ENCODE measurements at regions not wholly inside any gene's neighbourhood (a gene's known extent, or its start where the extent isn't known, plus 50 kb on each side); places are given as distances from the start of the nearest gene placed in this dataset.
A peak's percentile ranks its signal among the peaks of the same experiment; 100 is the strongest.

DNA sequence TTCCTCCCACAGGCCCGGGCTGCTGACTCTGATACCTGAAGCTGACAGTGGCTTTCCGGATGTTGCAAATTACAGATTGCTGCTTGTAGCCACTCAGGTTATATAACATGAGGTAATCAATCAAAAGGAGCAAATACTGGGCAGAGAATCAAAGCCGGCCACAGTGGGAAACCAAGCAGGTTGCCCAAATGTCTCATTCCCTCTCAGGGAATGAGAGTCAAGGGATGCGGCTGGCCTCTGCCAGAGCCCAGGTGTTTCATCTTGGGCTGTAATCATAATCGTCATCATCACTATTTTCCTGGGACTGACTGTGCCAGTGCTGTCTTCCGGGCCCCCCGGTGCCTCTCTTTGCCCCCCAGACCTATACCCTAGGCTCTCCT, 292.4 kb upstream of the FOXF1 start:
- H3K4me3 ChIP-seq (ENCODE audit: low read depth, low read length): no peak overlapping the region
- no peaks in the 10 kb centered on the region for H3K36me3 ChIP-seq (ENCODE audit: insufficient read depth, low read length)
- no peaks in the 10 kb centered on the region for H3K4me1 ChIP-seq (ENCODE audit: control insufficient read depth, insufficient read depth, low read length, unreplicated experiment)
- H3K79me2 ChIP-seq (ENCODE audit: control insufficient read depth, insufficient read depth, low read length, unreplicated experiment): no peaks in the 10 kb centered on the region
- no peaks in the 10 kb centered on the region for H3K27me3 ChIP-seq (ENCODE audit: insufficient read depth, low read length)
- H2AFZ ChIP-seq (ENCODE audit: low read length, unreplicated experiment): no peak overlapping the region
- no peak overlapping the region for H3K27ac ChIP-seq (ENCODE audit: low read depth, low read length)

GRCh38 chr16:86218479-86219170, 291.7 kb upstream of the FOXF1 start:
- no peak overlapping the region for H3K27ac ChIP-seq (ENCODE audit: low read depth, low read length)
- H3K4me3 ChIP-seq (ENCODE audit: low read depth, low read length): no peak overlapping the region
- no peaks in the 10 kb centered on the region for H3K27me3 ChIP-seq (ENCODE audit: insufficient read depth, low read length)
- no peak overlapping the region for H2AFZ ChIP-seq (ENCODE audit: low read length, unreplicated experiment)
- no peaks in the 10 kb centered on the region for H3K36me3 ChIP-seq (ENCODE audit: insufficient read depth, low read length)
- peaks cover 5% of the 10 kb centered on the region for H3K4me1 ChIP-seq (ENCODE audit: control insufficient read depth, insufficient read depth, low read length, unreplicated experiment)
- H3K79me2 ChIP-seq (ENCODE audit: control insufficient read depth, insufficient read depth, low read length, unreplicated experiment): no peaks in the 10 kb centered on the region

GRCh38 chr16:86219655-86220445, 290.5 kb upstream of the FOXF1 start:
- no peak overlapping the region for H3K4me3 ChIP-seq (ENCODE audit: low read depth, low read length)
- H3K36me3 ChIP-seq (ENCODE audit: insufficient read depth, low read length): no peaks in the 10 kb centered on the region
- no peak overlapping the region for H3K27ac ChIP-seq (ENCODE audit: low read depth, low read length)
- no peaks in the 10 kb centered on the region for H3K27me3 ChIP-seq (ENCODE audit: insufficient read depth, low read length)
- H3K4me1 ChIP-seq (ENCODE audit: control insufficient read depth, insufficient read depth, low read length, unreplicated experiment): peaks cover 5% of the 10 kb centered on the region
- H2AFZ ChIP-seq (ENCODE audit: low read length, unreplicated experiment): no peak overlapping the region
- H3K79me2 ChIP-seq (ENCODE audit: control insufficient read depth, insufficient read depth, low read length, unreplicated experiment): no peaks in the 10 kb centered on the region

DNA sequence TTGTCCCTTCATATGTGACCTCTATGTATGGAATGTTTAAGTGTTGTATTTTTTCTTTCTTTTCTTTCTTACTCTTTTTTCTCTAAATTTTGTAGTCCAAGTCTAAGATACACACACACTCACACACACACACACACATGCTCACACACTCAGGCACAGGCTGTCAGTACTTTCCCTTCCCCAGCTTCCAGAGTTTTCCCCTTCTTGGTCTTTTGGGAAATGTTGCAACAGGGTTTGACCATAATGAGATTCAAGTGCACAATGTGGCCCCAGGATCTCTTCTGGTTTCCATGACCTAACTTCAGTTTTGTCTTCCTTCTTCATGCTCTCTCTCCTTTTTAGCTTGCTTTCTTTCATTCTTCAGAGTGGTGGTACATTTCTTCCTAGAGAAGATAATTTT, 289.8 kb upstream of the FOXF1 start:
- Histone ChIP-seq H3K27me3 (ENCODE audit: insufficient read depth, low read length) (no peaks in the 10 kb centered on the region), H2AFZ (ENCODE audit: low read length, unreplicated experiment) (no peak overlapping the region), H3K4me3 (ENCODE audit: low read depth, low read length) (no peak overlapping the region), H3K27ac (ENCODE audit: low read depth, low read length) (no peak overlapping the region), H3K36me3 (ENCODE audit: insufficient read depth, low read length) (no peaks in the 10 kb centered on the region), H3K79me2 (ENCODE audit: control insufficient read depth, insufficient read depth, low read length, unreplicated experiment) (no peaks in the 10 kb centered on the region), H3K4me1 (ENCODE audit: control insufficient read depth, insufficient read depth, low read length, unreplicated experiment) (peaks cover 5% of the 10 kb centered on the region)

GRCh38 chr16:86221085-86221484, 289.2 kb upstream of the FOXF1 start:
- H3K27ac ChIP-seq (ENCODE audit: low read depth, low read length): no peak overlapping the region
- no peaks in the 10 kb centered on the region for H3K79me2 ChIP-seq (ENCODE audit: control insufficient read depth, insufficient read depth, low read length, unreplicated experiment)
- no peaks in the 10 kb centered on the region for H3K36me3 ChIP-seq (ENCODE audit: insufficient read depth, low read length)
- peaks cover 5% of the 10 kb centered on the region for H3K4me1 ChIP-seq (ENCODE audit: control insufficient read depth, insufficient read depth, low read length, unreplicated experiment)
- H3K27me3 ChIP-seq (ENCODE audit: insufficient read depth, low read length): no peaks in the 10 kb centered on the region
- H3K4me3 ChIP-seq (ENCODE audit: low read depth, low read length): no peak overlapping the region
- no peak overlapping the region for H2AFZ ChIP-seq (ENCODE audit: low read length, unreplicated experiment)

DNA sequence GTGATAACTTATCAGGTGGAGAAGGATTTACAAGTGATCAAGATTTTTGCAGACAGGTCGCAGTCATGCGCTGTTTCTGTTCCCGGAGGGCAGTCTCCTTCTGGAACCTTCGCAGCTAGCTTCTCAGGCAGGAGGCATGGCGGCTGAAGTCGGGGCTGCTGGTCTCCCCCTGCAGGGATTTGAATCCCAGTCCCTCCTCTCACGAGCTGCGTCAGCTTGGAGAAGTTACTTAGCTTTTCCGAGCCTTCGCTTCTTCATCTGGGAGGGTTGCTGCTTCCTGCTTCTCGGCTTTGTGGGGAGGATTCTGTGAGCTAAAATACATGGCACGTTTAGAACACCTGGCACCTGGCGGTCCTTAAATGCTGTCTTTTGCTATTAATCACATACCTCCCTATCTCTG, 287.8 kb upstream of the FOXF1 start:
- Histone ChIP-seq H3K79me2 (ENCODE audit: control insufficient read depth, insufficient read depth, low read length, unreplicated experiment) (no peaks in the 10 kb centered on the region), H2AFZ (ENCODE audit: low read length, unreplicated experiment) (no peak overlapping the region), H3K4me1 (ENCODE audit: control insufficient read depth, insufficient read depth, low read length, unreplicated experiment) (peaks cover 5% of the 10 kb centered on the region), H3K36me3 (ENCODE audit: insufficient read depth, low read length) (no peaks in the 10 kb centered on the region), H3K27me3 (ENCODE audit: insufficient read depth, low read length) (peaks cover 1% of the 10 kb centered on the region; the same call in 1 of the 2 replicates), H3K27ac (ENCODE audit: low read depth, low read length) (no peak overlapping the region), H3K4me3 (ENCODE audit: low read depth, low read length) (peak overlapping the region; percentile 53)

DNA sequence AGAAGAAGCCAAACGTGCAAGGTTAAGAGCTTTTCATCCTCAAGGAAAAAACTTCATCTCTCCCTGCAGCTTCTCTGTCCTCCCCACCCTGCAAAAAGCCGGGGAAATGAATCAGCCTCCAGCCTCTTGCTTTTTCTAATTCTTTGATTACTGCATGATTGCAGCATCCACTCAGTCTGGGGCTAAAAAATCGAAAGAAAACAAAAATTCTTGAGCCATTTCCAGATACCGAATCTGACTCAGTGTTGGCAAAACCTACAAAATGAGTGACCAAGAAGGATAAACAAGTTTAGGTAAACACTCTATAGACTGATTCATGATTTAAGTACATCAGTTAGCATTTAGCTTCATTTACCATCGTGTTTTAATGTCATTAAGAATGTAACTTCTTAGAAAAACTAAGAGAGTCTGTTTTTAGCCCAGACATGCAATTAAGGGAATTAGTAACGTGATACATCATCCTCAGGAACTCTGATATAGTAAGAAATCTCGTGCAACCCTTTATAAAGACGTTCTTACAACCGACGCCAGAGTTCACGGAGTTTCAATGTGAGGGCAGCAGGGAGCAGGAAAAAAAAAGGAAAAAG, 287.3 kb upstream of the FOXF1 start:
- Histone ChIP-seq H3K4me3 (ENCODE audit: low read depth, low read length) (peak overlapping the region; percentile 53), H2AFZ (ENCODE audit: low read length, unreplicated experiment) (no peak overlapping the region), H3K27ac (ENCODE audit: low read depth, low read length) (peak overlapping the region; percentile 43), H3K36me3 (ENCODE audit: insufficient read depth, low read length) (no peaks in the 10 kb centered on the region), H3K4me1 (ENCODE audit: control insufficient read depth, insufficient read depth, low read length, unreplicated experiment) (peaks cover 5% of the 10 kb centered on the region), H3K79me2 (ENCODE audit: control insufficient read depth, insufficient read depth, low read length, unreplicated experiment) (no peaks in the 10 kb centered on the region), H3K27me3 (ENCODE audit: insufficient read depth, low read length) (peaks cover 6% of the 10 kb centered on the region; the same call in 1 of the 2 replicates)

DNA sequence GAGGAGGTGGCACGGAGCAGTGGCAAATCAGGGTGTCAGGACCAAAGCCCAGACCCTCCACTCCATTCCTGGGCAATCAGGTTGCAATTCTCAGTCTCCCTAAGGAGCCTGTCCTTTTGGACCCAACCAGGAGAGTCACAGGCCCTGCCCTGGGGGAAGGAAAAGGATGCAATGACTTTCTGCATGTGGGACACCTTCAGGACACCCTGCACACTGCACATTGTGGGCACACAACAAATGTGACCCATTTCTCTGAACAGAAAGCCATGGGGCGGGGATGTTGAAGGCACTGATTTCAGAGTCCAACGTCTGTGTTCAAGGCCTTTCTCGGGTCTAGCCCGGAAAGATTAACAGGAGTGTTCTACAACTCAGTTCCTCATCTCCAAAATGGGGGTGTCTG, 286.2 kb upstream of the FOXF1 start:
- Histone ChIP-seq H2AFZ (ENCODE audit: low read length, unreplicated experiment) (no peak overlapping the region), H3K27me3 (ENCODE audit: insufficient read depth, low read length) (peaks cover 10% of the 10 kb centered on the region; the same call in 1 of the 2 replicates), H3K36me3 (ENCODE audit: insufficient read depth, low read length) (no peaks in the 10 kb centered on the region), H3K79me2 (ENCODE audit: control insufficient read depth, insufficient read depth, low read length, unreplicated experiment) (no peaks in the 10 kb centered on the region), H3K4me3 (ENCODE audit: low read depth, low read length) (no peak overlapping the region), H3K4me1 (ENCODE audit: control insufficient read depth, insufficient read depth, low read length, unreplicated experiment) (peaks cover 5% of the 10 kb centered on the region), H3K27ac (ENCODE audit: low read depth, low read length) (no peak overlapping the region)

GRCh38 chr16:86224629-86225028, 285.7 kb upstream of the FOXF1 start:
- H2AFZ ChIP-seq (ENCODE audit: low read length, unreplicated experiment): no peak overlapping the region
- H3K36me3 ChIP-seq (ENCODE audit: insufficient read depth, low read length): no peaks in the 10 kb centered on the region
- H3K4me1 ChIP-seq (ENCODE audit: control insufficient read depth, insufficient read depth, low read length, unreplicated experiment): peaks cover 5% of the 10 kb centered on the region
- no peak overlapping the region for H3K27ac ChIP-seq (ENCODE audit: low read depth, low read length)
- no peaks in the 10 kb centered on the region for H3K79me2 ChIP-seq (ENCODE audit: control insufficient read depth, insufficient read depth, low read length, unreplicated experiment)
- peaks cover 15% of the 10 kb centered on the region; the same call in 1 of the 2 replicates for H3K27me3 ChIP-seq (ENCODE audit: insufficient read depth, low read length)
- no peak overlapping the region for H3K4me3 ChIP-seq (ENCODE audit: low read depth, low read length)

DNA sequence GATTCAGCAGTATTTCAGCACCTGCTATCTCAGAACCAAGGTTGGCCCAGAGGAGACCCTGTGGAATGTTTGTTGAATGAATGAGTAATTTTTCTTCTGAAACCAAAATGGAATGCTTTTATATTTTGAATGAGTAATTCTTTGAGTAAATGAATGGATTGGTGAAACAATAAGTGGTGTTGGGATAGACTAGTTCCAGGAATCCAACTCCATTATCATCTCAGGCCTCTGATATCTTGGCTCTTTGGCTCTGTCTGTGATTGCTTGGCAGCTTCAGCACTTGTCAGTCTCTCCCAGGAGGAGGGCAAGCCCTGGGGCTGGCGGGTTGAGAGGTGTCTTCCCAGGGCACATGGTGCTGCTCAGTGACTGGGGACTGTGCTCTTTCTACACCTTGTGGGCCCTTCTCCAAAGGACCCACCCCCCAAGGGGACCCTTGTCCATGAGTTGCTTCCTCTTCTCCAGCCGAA, 284.4 kb upstream of the FOXF1 start:
- Histone ChIP-seq H3K4me3 (ENCODE audit: low read depth, low read length) (no peak overlapping the region), H3K27ac (ENCODE audit: low read depth, low read length) (no peak overlapping the region), H2AFZ (ENCODE audit: low read length, unreplicated experiment) (no peak overlapping the region), H3K27me3 (ENCODE audit: insufficient read depth, low read length) (peaks cover 15% of the 10 kb centered on the region; the same call in 1 of the 2 replicates), H3K4me1 (ENCODE audit: control insufficient read depth, insufficient read depth, low read length, unreplicated experiment) (peaks cover 5% of the 10 kb centered on the region), H3K79me2 (ENCODE audit: control insufficient read depth, insufficient read depth, low read length, unreplicated experiment) (no peaks in the 10 kb centered on the region), H3K36me3 (ENCODE audit: insufficient read depth, low read length) (no peaks in the 10 kb centered on the region)
